ENCODE measurements at regions not wholly inside any gene's neighbourhood (a gene's known extent, or its start where the extent isn't known, plus 50 kb on each side); places are given as distances from the start of the nearest gene placed in this dataset.
A peak's percentile ranks its signal among the peaks of the same experiment; 100 is the strongest.

DNA sequence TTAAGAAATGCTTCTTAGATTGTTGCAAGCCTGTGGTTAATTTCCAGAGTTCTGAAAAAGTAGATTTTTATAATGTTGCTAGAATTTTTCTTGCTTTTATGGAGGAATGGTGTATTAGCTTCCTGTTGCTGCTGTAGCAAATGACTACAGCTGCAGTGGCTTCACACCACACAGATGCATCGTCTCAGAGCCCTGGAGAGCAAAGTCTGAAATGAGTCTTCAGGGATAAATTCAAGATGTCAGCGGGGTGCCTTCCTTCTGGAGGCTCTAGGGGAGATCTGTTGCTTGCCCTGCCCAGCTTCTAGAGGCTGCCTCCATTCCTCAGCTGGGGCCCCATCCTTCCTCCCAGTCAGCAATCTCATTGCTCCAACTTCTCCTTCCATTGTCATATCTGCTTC lies 187.8 kb downstream of the ZNF516 start:
- H4K20me1 ChIP-seq (ENCODE audit: insufficient read depth, low read length) = no peaks in the 10 kb centered on the region
- H2AFZ ChIP-seq (ENCODE audit: low read length) = peak overlapping the region; percentile 31
- peak overlapping the region; percentile 23; the same call in 1 of the 2 replicates for H3K4me3 ChIP-seq (ENCODE audit: low read length)
- H3K4me1 ChIP-seq (ENCODE audit: low read length) = peaks cover 23% of the 10 kb centered on the region
- no peaks in the 10 kb centered on the region for H3K36me3 ChIP-seq (replicated peaks; ENCODE audit: insufficient read depth, low read length)
- no peaks in the 10 kb centered on the region for H3K9me2 ChIP-seq (replicated peaks; ENCODE audit: insufficient read depth, low read length)
- H3F3A ChIP-seq (ENCODE audit: insufficient read depth, low read length) = peaks cover 25% of the 10 kb centered on the region
- no peak for DNase-seq
- H3K79me2 ChIP-seq (ENCODE audit: low read length) = no peaks in the 10 kb centered on the region
- H3K27ac ChIP-seq (ENCODE audit: low read length) = peak overlapping the region; percentile 97
- peak overlapping the region; percentile 63 for H3K4me2 ChIP-seq (ENCODE audit: low read depth, low read length)
- H3K9ac ChIP-seq (ENCODE audit: low read length) = peak overlapping the region; percentile 68
- no peaks in the 10 kb centered on the region for H3K9me3 ChIP-seq (replicated peaks; ENCODE audit: insufficient read depth, low read length)
- no peak for TF ChIP-seq EZH2 (optimal IDR thresholded peaks at IDR 0.05; ENCODE audit: low read depth, low read length)
- TF ChIP-seq, protein P1, sequence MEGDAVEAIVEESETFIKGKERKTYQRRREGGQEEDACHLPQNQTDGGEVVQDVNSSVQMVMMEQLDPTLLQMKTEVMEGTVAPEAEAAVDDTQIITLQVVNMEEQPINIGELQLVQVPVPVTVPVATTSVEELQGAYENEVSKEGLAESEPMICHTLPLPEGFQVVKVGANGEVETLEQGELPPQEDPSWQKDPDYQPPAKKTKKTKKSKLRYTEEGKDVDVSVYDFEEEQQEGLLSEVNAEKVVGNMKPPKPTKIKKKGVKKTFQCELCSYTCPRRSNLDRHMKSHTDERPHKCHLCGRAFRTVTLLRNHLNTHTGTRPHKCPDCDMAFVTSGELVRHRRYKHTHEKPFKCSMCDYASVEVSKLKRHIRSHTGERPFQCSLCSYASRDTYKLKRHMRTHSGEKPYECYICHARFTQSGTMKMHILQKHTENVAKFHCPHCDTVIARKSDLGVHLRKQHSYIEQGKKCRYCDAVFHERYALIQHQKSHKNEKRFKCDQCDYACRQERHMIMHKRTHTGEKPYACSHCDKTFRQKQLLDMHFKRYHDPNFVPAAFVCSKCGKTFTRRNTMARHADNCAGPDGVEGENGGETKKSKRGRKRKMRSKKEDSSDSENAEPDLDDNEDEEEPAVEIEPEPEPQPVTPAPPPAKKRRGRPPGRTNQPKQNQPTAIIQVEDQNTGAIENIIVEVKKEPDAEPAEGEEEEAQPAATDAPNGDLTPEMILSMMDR (IDR thresholded peaks at IDR 0.05; ENCODE audit: low read length) = no peak
- TF ChIP-seq EZH2phosphoT487 (IDR thresholded peaks at IDR 0.05; ENCODE audit: low read length) = no peak
- H3K27me3 ChIP-seq (replicated peaks; ENCODE audit: insufficient read depth, low read length) = no peaks in the 10 kb centered on the region

DNA sequence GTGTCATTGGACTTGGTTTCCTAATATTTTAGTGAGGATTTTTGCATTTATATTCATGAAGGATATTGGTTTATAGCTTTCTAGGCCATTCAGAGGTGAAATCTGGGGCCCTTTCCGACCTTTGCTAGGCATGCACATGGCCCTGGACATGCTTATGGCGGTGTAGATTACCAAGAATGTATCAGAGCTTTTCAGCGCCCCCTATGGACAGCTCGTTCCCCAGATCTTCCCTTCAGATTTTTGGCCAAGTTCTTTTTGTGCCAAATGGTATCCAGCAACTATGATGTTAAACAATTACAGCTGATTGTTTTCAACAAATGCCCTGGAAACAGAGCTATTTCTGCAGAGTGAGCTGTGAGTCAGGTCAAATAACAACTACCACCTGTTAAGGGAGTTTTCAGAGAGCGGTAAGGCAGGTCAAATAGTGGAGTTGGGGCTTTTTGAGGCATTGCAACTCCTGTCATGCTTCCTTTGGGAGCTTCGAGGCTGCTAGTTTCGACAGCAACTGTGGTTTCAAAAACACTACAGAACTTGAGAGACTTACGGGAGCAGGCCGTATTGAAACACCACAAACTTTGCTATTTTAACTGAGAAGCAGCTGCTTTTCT lies 188.3 kb downstream of the ZNF516 start:
- peak overlapping the region; percentile 97 for H3K27ac ChIP-seq (ENCODE audit: low read length)
- no peaks in the 10 kb centered on the region for H3K9me3 ChIP-seq (replicated peaks; ENCODE audit: insufficient read depth, low read length)
- H3K36me3 ChIP-seq (replicated peaks; ENCODE audit: insufficient read depth, low read length) = no peaks in the 10 kb centered on the region
- H3K9ac ChIP-seq (ENCODE audit: low read length) = peak overlapping the region; percentile 68
- H3K4me1 ChIP-seq (ENCODE audit: low read length) = peaks cover 23% of the 10 kb centered on the region
- peak overlapping the region; percentile 31 for H2AFZ ChIP-seq (ENCODE audit: low read length)
- H3K4me2 ChIP-seq (ENCODE audit: low read depth, low read length) = peak overlapping the region; percentile 63
- H4K20me1 ChIP-seq (ENCODE audit: insufficient read depth, low read length) = no peaks in the 10 kb centered on the region
- H3K27me3 ChIP-seq (replicated peaks; ENCODE audit: insufficient read depth, low read length) = no peaks in the 10 kb centered on the region
- no peaks in the 10 kb centered on the region for H3K79me2 ChIP-seq (ENCODE audit: low read length)
- no peaks in the 10 kb centered on the region for H3K9me2 ChIP-seq (replicated peaks; ENCODE audit: insufficient read depth, low read length)
- H3F3A ChIP-seq (ENCODE audit: insufficient read depth, low read length) = peaks cover 25% of the 10 kb centered on the region
- peak; percentile 95 for DNase-seq
- no peak for TF ChIP-seq EZH2phosphoT487 (IDR thresholded peaks at IDR 0.05; ENCODE audit: low read length)
- TF ChIP-seq, protein P1 (IDR thresholded peaks at IDR 0.05; ENCODE audit: low read length) = peak; percentile 67
- TF ChIP-seq EZH2 (optimal IDR thresholded peaks at IDR 0.05; ENCODE audit: low read depth, low read length) = no peak
- peak overlapping the region; percentile 23; the same call in 1 of the 2 replicates for H3K4me3 ChIP-seq (ENCODE audit: low read length)

GRCh38 chr18:76285866-76286265 lies 209.2 kb downstream of the ZNF516 start:
- Histone ChIP-seq H3K36me3 (replicated peaks; ENCODE audit: insufficient read depth, low read length) (no peaks in the 10 kb centered on the region), H3K4me2 (ENCODE audit: low read depth, low read length) (no peak overlapping the region), H3K4me3 (ENCODE audit: low read length) (no peak overlapping the region), H3K9ac (ENCODE audit: low read length) (no peak overlapping the region), H2AFZ (ENCODE audit: low read length) (no peak overlapping the region), H3K27me3 (replicated peaks; ENCODE audit: insufficient read depth, low read length) (no peaks in the 10 kb centered on the region), H3K4me1 (ENCODE audit: low read length) (no peaks in the 10 kb centered on the region), H3K79me2 (ENCODE audit: low read length) (no peaks in the 10 kb centered on the region), H3K9me3 (replicated peaks; ENCODE audit: insufficient read depth, low read length) (no peaks in the 10 kb centered on the region), H3F3A (ENCODE audit: insufficient read depth, low read length) (no peaks in the 10 kb centered on the region), H3K27ac (ENCODE audit: low read length) (no peak overlapping the region), H4K20me1 (ENCODE audit: insufficient read depth, low read length) (no peaks in the 10 kb centered on the region), H3K9me2 (replicated peaks; ENCODE audit: insufficient read depth, low read length) (no peaks in the 10 kb centered on the region)
- no peak for DNase-seq
- TF ChIP-seq EZH2 (optimal IDR thresholded peaks at IDR 0.05; ENCODE audit: low read depth, low read length) (no peak), EZH2phosphoT487 (IDR thresholded peaks at IDR 0.05; ENCODE audit: low read length) (no peak)
- TF ChIP-seq, protein P1 (IDR thresholded peaks at IDR 0.05; ENCODE audit: low read length) = no peak
